A673 (cell line): ENCODE measurements at regions not wholly inside any gene's neighbourhood (a gene's known extent, or its start where the extent isn't known, plus 50 kb on each side); places are given as distances from the start of the nearest gene placed in this dataset.

ENCODE experiments used
- CTCF ChIP-seq: fragments of 300-800, 200-600 bp; sonication (generic); conservative IDR thresholded peaks from 2 replicates; pipeline ENCODE4 v1.5.1; 2017; ENCODE audit warnings: low read depth, mild to moderate bottlenecking, antibody characterized with exemption, low read length, moderate library complexity, mixed read lengths
- EZH2 ChIP-seq: fragments of 200-600 bp; sonication (generic); IDR thresholded peaks from 2 replicates; pipeline ENCODE4 v1.6.1; 2017; ENCODE audit warnings: borderline replicate concordance, low read depth, mild to moderate bottlenecking, mixed read lengths, antibody characterized with exemption, low read length; ENCODE audit not compliant: poor library complexity, severe bottlenecking

GRCh38 chr11:8833568-8834315 lies 77.2 kb upstream of the AKIP1 start:
- no peak for TF ChIP-seq EZH2
- TF ChIP-seq CTCF: no peak
